GM21825 (cell line): ENCODE measurements at regions not wholly inside any gene's neighbourhood (a gene's known extent, or its start where the extent isn't known, plus 50 kb on each side); places are given as distances from the start of the nearest gene placed in this dataset.
"Not testable (repeated sequence)": the region's sequence is repeated elsewhere in the genome, so short reads cannot be mapped to it uniquely, and the experiment has no call there.

Experiments used
- ATAC-seq: cut with Tn5 transposase; IDR thresholded peaks from one replicate; pipeline ENCODE4 v1.9.1; 2021; ENCODE audit warnings: mild to moderate bottlenecking, moderate library complexity; ENCODE audit not compliant: unreplicated experiment

GRCh38 chr3:82521657-82522056 is 760.2 kb upstream of the GBE1 start:
- ATAC-seq: no peak

- ATAC-seq: no peak
These were observed 759.4 kb upstream of the GBE1 start for GRCh38 chr3:82520846-82521245.

GRCh38 chr3:82509951-82510603 is 748.6 kb upstream of the GBE1 start:
- no peak for ATAC-seq

DNA sequence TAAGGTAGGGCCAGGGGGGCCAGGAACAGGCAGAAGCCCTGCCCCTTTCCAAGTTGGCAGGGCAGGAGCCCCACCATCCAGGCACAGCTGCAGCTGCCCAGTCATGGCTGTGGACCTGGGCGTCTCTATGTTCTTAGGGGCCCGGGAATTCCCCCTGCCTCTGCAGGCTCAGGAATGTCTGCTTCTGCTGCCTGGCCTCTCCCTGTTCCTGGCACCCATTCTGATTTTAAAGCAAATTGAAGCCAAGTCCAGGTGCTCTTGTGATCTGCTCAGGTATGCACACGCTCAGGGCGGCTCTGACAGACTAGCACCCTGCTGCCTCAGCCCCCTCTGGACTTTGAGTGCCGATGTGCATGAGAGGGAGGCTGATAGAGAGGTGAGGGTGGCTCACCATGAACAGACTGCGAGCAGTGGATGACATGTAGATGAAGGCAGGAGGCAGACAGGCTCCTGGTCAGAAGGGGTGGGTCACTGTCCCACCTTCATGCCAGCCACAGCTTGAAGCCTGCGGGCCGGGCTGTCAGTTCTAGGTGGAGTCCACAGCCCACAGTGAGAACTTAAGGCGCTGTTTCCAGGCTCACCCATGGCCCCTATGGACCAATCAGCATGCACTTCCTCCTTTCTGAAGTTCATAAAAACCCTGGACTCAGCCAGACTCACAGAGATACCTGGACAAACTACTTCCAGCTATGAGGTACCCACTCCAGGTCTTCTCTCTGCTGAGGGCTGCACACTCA is 747.8 kb upstream of the GBE1 start:
- no peak for ATAC-seq

- no peak for ATAC-seq
These were observed 744.8 kb upstream of the GBE1 start for GRCh38 chr3:82506204-82506603.

DNA sequence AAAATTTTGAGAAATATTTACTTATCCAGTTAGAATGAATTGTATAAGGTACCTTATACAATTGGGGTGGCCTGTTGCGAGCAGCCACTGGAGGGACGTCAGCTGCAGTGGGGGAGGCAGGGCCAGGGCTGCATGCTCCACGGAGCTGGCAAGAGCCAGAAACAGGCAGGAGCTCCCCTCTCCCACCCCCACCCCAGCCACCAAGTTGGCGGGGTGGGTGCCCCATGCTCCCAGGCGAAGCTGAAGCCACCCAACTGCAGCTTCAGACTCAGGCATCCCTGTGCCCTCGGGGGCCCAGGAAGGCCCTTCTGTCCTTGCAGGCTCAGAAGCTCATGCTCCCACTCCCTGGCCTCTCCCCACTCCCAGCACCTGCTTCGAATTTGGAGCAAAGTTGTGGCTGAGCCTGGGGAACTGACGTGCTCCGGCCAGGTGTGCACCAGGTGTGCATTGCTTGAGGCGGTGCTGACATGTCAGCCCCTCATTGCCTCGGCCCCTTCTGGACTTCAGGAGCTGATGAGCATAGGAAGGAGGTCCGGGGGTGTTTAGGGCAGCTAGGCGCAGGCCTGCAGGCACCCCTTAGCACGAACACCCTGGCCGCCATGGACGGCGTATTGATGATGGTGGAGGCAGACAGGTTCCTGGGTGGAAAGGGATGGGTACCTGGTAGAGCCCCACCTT is 743.8 kb upstream of the GBE1 start:
- ATAC-seq: no peak

GRCh38 chr3:82498186-82498585 is 736.7 kb upstream of the GBE1 start:
- no peak for ATAC-seq

DNA sequence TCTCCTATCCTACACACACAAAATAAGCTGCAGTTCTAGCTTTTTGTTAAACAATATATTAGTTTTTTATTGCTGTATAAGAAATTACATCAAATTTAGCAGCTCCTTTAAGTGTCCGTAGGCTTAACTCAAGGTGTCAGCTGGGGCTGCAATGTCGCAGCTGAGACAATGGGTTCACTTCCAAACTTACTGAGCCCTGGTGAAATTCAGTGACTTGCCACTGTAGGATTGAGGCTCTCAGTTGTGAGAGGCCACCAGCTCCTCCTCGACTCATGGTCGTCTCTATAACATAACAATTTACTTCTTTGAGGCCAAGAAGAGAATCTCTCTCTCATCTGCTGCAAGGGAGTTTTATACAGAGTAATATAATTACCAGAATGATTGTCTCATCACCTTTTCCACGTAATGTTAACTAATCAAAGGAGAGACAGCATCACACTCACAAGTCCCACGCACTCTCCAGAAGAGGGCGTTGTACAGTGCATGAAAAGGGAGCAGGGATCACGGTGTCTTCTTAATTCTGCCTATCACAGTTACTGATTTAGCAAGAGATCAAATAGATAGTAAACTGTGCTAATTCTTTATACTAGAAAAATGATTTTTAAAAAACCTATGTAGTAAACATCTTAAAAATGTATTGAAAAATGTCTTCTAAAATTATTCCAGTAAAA is 735.6 kb upstream of the GBE1 start:
- ATAC-seq: no peak

- no peak for ATAC-seq
These were observed 734.2 kb upstream of the GBE1 start for GRCh38 chr3:82495655-82496054.

GRCh38 chr3:82494977-82495489 is 733.6 kb upstream of the GBE1 start:
- ATAC-seq: no peak

- ATAC-seq: no peak
These were observed 732.4 kb upstream of the GBE1 start for GRCh38 chr3:82493858-82494257.

DNA sequence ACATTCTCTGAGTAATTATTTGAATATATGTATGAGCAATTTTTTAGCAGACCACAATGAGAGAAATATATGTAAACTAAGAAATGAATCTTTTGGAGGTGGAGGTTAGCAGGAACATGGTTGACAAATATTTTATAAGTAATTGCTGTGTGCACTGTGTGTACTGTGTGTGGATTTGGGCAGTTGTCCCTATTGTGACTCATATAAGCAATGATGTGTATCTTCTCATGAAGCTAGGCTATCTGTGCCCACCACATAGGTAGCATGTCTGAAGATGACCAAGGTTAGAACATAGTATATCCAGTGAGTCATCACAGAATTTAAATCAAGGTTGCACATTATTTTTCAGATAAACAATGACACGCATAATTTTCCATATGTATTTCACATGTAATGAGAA is 713.9 kb upstream of the GBE1 start:
- no peak for ATAC-seq

DNA sequence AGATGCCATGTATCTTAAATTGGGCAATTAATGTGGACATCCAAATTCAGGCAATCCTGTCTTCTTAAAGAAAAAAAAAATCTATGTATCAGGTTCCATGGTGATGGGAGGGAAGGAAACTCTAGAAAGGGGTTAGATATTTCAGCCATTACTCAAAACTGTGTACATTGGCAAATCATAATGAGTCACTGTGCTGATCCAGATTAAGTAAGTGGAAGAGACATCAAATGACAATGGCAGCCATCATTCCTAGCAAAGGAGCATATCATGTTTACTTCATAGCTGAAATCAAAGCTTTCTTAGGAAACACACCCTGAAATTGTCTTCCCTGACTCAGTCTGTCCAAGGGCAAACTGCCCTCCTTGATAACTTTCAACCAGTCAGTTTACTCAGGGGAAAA is 713.3 kb upstream of the GBE1 start:
- no peak for ATAC-seq

- ATAC-seq: no peak
These were observed 712.6 kb upstream of the GBE1 start for GRCh38 chr3:82473864-82474541.

- no peak for ATAC-seq
These were observed 705.6 kb upstream of the GBE1 start for GRCh38 chr3:82467051-82467450.

GRCh38 chr3:82462977-82463376 is 701.5 kb upstream of the GBE1 start:
- ATAC-seq: no peak

DNA sequence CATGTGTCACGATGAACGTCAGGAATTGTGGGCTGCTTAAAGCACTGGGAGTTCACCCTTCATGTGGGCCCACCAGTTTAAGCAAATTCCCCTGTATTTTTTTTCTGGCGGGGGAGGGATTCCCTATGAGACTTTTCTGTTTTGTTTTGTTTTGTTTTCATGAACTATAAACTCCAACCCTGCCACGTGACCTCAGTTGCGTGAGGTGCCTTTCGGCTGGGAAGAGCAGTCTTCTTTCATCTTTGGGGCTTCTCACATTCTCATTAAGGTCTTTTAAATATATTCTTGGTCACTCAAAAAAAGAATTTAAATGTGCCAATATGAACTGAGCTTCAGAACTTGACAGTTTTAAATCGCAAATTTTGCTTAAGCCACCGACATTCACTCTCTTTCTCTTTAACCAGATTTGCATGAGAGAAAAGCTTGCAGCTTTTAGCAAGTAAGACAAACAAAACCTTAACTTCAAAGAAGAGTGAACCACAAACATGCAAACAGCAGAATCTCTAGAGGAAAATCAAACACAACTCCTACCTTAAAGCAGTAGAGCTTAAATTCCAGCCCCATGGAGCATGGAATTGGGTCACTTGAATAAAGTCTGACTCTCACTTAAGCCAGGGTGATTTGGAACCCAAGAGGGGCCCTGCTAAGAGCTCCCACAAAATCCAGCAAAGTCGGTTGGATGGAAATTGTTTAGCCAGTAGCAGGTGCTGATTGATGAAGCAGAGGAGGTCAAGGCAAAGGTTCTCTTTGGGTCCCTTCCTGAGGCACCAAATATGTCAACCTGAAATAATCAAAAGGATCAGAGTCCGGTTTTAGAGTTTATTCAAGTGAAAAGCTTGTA is 699.8 kb upstream of the GBE1 start:
- no peak for ATAC-seq

- no peak for ATAC-seq
These were observed 686.9 kb upstream of the GBE1 start for GRCh38 chr3:82448320-82448719.

GRCh38 chr3:82428821-82429220 is 667.4 kb upstream of the GBE1 start:
- ATAC-seq: not testable (repeated sequence)

DNA sequence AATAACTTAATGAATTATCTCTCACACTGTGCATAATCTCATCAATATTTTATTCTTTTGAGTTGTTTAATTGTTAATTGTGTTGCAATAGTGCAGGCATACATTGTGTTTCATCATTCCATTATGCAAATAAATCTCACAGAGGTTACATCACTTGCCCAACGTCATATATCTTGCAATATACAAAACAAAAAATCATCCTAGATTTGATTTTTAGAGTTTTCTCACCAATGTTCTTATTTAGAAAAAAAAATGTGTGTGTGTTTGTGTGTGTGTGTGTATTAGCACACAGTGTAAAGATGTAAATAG is 662.5 kb upstream of the GBE1 start:
- ATAC-seq: no peak
